ENCODE measurements at regions not wholly inside any gene's neighbourhood (a gene's known extent, or its start where the extent isn't known, plus 50 kb on each side); places are given as distances from the start of the nearest gene placed in this dataset.

DNA sequence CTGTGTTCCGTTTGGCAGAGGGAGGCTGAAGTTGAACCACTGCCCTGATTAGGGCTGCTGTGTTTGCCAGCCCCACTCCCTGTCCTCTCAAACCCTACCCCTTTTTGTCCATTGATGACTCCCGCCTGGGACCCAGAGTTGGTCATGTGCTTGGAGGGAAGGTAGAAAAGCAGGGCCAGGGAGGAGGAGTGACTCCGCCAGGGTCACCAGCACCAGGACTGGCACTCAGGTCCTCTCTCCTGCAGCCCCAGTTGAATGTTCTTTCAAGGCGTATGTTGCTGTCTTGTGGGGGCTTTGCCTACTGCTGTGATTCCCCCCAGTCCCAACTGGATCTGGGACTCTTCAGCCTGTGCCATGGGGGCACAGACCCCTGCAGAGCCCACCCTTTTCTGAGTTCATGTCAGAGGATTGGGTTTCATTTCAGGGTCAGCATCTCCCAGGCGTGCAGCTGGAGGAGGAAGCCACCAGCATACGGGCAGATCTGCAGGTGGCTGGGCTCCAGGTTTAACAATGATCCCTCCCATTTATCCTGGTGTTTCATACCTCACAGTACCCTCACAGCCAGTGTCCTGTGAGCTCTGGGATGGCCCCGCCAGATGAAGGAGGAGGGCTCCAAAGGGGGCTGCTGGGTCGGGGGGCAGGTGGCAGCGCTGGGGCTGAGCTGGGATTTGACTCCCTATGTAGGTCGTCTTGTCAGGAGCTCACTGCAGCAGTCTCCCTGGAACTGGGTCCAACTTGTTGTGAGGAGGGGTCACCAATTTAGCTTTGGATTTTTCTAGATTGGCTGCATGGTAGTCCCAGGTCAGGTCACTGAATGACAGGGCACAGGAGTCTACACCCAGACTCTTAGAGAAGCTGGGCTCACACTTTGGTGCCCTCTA lies 55.7 kb downstream of the MSX1 start:
- H3K27ac ChIP-seq (ENCODE audit: low read length in 2 of 2): no peak overlapping the region
- no peaks in the 10 kb centered on the region for H4K20me1 ChIP-seq (ENCODE audit: control insufficient read depth, insufficient read depth, low read length, poor library complexity, severe bottlenecking)
- no peak overlapping the region for H3K27ac Mint-ChIP-seq
- no peak overlapping the region for H2AFZ ChIP-seq (ENCODE audit: insufficient read depth, low read depth, low read length, poor library complexity, severe bottlenecking)
- H3K36me3 ChIP-seq (replicated peaks in 1 of 2; ENCODE audit: control extremely low read depth in 1 of 2, control insufficient read depth in 1 of 2, extremely low read depth in 1 of 2, insufficient read depth in 2 of 2, low read length in 1 of 2): no peaks in the 10 kb centered on the region
- ChIA-PET CTCF (no interaction called here), POLR2A (no interaction called here)
- no peaks in the 10 kb centered on the region for H3K4me1 ChIP-seq (ENCODE audit: control insufficient read depth in 2 of 2, insufficient read depth in 2 of 2, low read length in 2 of 2)
- 94% methylated on average over 8 of the region's 10 CpGs for WGBS (ENCODE audit: insufficient coverage)
- no peak overlapping the region for H3K4me2 ChIP-seq (replicated peaks; ENCODE audit: low read depth, low read length, poor library complexity, severe bottlenecking)
- H3K79me2 ChIP-seq (ENCODE audit: control insufficient read depth, insufficient read depth, low read length): no peaks in the 10 kb centered on the region
- H3K27me3 Mint-ChIP-seq: peaks cover 19% of the 10 kb centered on the region
- peaks cover 0 to 29% (median 13%) of the 10 kb centered on the region in 3 donors for H3K9me3 ChIP-seq (ENCODE audit: control extremely low read depth in 1 of 3, control insufficient read depth in 2 of 3, insufficient read depth in 1 of 3, low read length in 2 of 3)
- no peak overlapping the region for H3K4me3 Mint-ChIP-seq
- intact Hi-C loops (cut with micrococcal nuclease): no loop called here
- H3K9me3 Mint-ChIP-seq (ENCODE audit: insufficient read depth): peaks cover 3% of the 10 kb centered on the region
- TF ChIP-seq, protein P1, sequence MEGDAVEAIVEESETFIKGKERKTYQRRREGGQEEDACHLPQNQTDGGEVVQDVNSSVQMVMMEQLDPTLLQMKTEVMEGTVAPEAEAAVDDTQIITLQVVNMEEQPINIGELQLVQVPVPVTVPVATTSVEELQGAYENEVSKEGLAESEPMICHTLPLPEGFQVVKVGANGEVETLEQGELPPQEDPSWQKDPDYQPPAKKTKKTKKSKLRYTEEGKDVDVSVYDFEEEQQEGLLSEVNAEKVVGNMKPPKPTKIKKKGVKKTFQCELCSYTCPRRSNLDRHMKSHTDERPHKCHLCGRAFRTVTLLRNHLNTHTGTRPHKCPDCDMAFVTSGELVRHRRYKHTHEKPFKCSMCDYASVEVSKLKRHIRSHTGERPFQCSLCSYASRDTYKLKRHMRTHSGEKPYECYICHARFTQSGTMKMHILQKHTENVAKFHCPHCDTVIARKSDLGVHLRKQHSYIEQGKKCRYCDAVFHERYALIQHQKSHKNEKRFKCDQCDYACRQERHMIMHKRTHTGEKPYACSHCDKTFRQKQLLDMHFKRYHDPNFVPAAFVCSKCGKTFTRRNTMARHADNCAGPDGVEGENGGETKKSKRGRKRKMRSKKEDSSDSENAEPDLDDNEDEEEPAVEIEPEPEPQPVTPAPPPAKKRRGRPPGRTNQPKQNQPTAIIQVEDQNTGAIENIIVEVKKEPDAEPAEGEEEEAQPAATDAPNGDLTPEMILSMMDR (IDR thresholded peaks at IDR 0.05): no peak
- no peak for TF ChIP-seq EZH2 (IDR thresholded peaks at IDR 0.05; ENCODE audit: borderline replicate concordance, insufficient read depth, low read depth, low read length, poor library complexity, severe bottlenecking)
- peaks cover 0 to 7% (median 0%) of the 10 kb centered on the region in 4 experiments for H3K27me3 ChIP-seq (replicated peaks in 1 of 4; ENCODE audit: control extremely low read depth in 1 of 4, control insufficient read depth in 3 of 4, insufficient read depth in 4 of 4, low read length in 3 of 4)
- ATAC-seq (ENCODE audit: low read depth) (no peak), DNase-seq (no peak)
- no peak overlapping the region for H3K9ac ChIP-seq (ENCODE audit: low read length)
- peaks cover 4% of the 10 kb centered on the region for H3K4me1 Mint-ChIP-seq
- no peak overlapping the region for H3K4me3 ChIP-seq (ENCODE audit: control extremely low read depth in 1 of 5, extremely low read depth in 1 of 5, insufficient read depth in 1 of 5, low read depth in 2 of 5, low read length in 4 of 5)

DNA sequence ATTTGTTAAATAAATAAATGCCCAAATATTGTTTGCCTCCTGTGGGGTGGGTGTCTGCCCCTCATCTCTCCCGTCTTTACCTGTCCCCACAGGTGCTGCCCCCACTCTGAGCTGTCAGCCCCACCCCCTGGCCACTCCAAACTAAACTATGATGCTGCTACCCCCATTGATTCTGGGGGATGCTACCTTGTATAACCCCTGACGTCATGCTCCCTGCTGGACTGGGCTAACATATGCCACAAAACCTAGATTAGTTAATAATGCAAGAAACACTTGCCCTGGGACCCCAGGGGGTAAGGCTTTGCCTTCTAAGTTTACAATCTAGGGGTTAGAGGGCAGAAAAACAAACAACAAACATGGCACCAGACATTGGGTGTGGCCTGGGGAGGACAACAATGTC lies 58.6 kb downstream of the MSX1 start:
- Histone ChIP-seq H3K9me3 (ENCODE audit: control extremely low read depth in 1 of 3, control insufficient read depth in 2 of 3, insufficient read depth in 1 of 3, low read length in 2 of 3) (peaks cover 0 to 27% (median 13%) of the 10 kb centered on the region in 3 donors), H3K36me3 (replicated peaks in 1 of 2; ENCODE audit: control extremely low read depth in 1 of 2, control insufficient read depth in 1 of 2, extremely low read depth in 1 of 2, insufficient read depth in 2 of 2, low read length in 1 of 2) (no peaks in the 10 kb centered on the region), H3K4me2 (replicated peaks; ENCODE audit: low read depth, low read length, poor library complexity, severe bottlenecking) (no peak overlapping the region), H3K9ac (ENCODE audit: low read length) (no peak overlapping the region), H4K20me1 (ENCODE audit: control insufficient read depth, insufficient read depth, low read length, poor library complexity, severe bottlenecking) (no peaks in the 10 kb centered on the region), H3K4me3 (ENCODE audit: control extremely low read depth in 1 of 5, extremely low read depth in 1 of 5, insufficient read depth in 1 of 5, low read depth in 2 of 5, low read length in 4 of 5) (no peak overlapping the region), H3K4me1 (ENCODE audit: control insufficient read depth in 2 of 2, insufficient read depth in 2 of 2, low read length in 2 of 2) (peaks cover 13 to 14% of the 10 kb centered on the region in 2 donors), H3K79me2 (ENCODE audit: control insufficient read depth, insufficient read depth, low read length) (no peaks in the 10 kb centered on the region), H3K27me3 (replicated peaks in 1 of 4; ENCODE audit: control extremely low read depth in 1 of 4, control insufficient read depth in 3 of 4, insufficient read depth in 4 of 4, low read length in 3 of 4) (peaks cover 0 to 4% (median 0%) of the 10 kb centered on the region in 4 experiments), H2AFZ (ENCODE audit: insufficient read depth, low read depth, low read length, poor library complexity, severe bottlenecking) (no peak overlapping the region), H3K27ac (ENCODE audit: low read length in 2 of 2) (no peak overlapping the region)
- intact Hi-C loops (cut with micrococcal nuclease): no loop called here
- Mint-ChIP-seq H3K27ac (no peak overlapping the region), H3K4me3 (no peak overlapping the region), H3K4me1 (peaks cover 19% of the 10 kb centered on the region), H3K27me3 (peaks cover 19% of the 10 kb centered on the region), H3K9me3 (ENCODE audit: insufficient read depth) (peaks cover 3% of the 10 kb centered on the region)
- 100% methylated on average over 1 of the region's 2 CpGs for WGBS (ENCODE audit: insufficient coverage)
- TF ChIP-seq, protein P1 (IDR thresholded peaks at IDR 0.05): no peak
- TF ChIP-seq EZH2 (IDR thresholded peaks at IDR 0.05; ENCODE audit: borderline replicate concordance, insufficient read depth, low read depth, low read length, poor library complexity, severe bottlenecking): no peak
- ChIA-PET POLR2A (no interaction called here), CTCF (no interaction called here)
- DNase-seq: no peak
- no peak for ATAC-seq (ENCODE audit: low read depth)

Measured in B cell (primary cell).